Colonic mucosa (tissue), 4 donors: ENCODE measurements at regions not wholly inside any gene's neighbourhood (a gene's known extent, or its start where the extent isn't known, plus 50 kb on each side); places are given as distances from the start of the nearest gene placed in this dataset.
"Not testable (repeated sequence)": the region's sequence is repeated elsewhere in the genome, so short reads cannot be mapped to it uniquely, and the experiment has no call there.

ENCODE experiments used
- DNase-seq: peaks from one replicate; pipeline ENCODE4 v3.0.0-alpha.2; 2020
- H3K27ac ChIP-seq: fragments of 200-600 bp; one replicate; pipeline ENCODE4 v1.8.0; 2021
- H3K27me3 ChIP-seq: fragments of 200-600 bp; one replicate; pipeline ENCODE4 v1.8.0; 2021
- H3K36me3 ChIP-seq: fragments of 200-600 bp; one replicate; pipeline ENCODE4 v1.8.0; 2021
- H3K4me1 ChIP-seq: fragments of 200-600 bp; one replicate; pipeline ENCODE4 v1.8.0; 2021; ENCODE audit warnings: mild to moderate bottlenecking
- H3K4me3 ChIP-seq: fragments of 200-600 bp; one replicate; pipeline ENCODE4 v1.8.0; 2021
- H3K9ac ChIP-seq, 2 donors: one replicate each; pipeline ENCODE4 v1.7.0; 2013; ENCODE audit warnings: control low read depth in 2 of 2, low read depth in 2 of 2, low read length in 2 of 2
- H3K9me3 ChIP-seq: fragments of 200-600 bp; one replicate; pipeline ENCODE4 v1.8.0; 2021
- CTCF ChIP-seq: fragments of 200-600 bp; IDR thresholded peaks from one replicate; pipeline ENCODE4 v1.8.0; 2022; ENCODE audit warnings: antibody characterized with exemption, mild to moderate bottlenecking
- intact Hi-C: fragments of 100-400 bp; cut with DNase I; formaldehyde crosslinking; loops from one replicate; pipeline ENCODE4 v1.14.1; 2022
- donor health status: healthy.
- donor health status: DM: no; HTN: no; CAD: no.
- donor health status: DM: no; HTN: no; CAD: no.

GRCh38 chr14:34381304-34381703, 80.7 kb downstream of the SPTSSA start:
- H3K27me3 ChIP-seq, H3K4me1 ChIP-seq, DNase-seq, H3K36me3 ChIP-seq, H3K9ac ChIP-seq, H3K27ac ChIP-seq, H3K9me3 ChIP-seq, intact Hi-C loops, H3K4me3 ChIP-seq: not testable (repeated sequence)

GRCh38 chr14:34380471-34380845, 81.6 kb downstream of the SPTSSA start:
- intact Hi-C loops, result no loop called here
- TF ChIP-seq CTCF, result no peak
- H3K4me1 ChIP-seq, result no peaks in the 10 kb centered on the region
- no peak overlapping the region for H3K27ac ChIP-seq
- no peaks in the 10 kb centered on the region for H3K36me3 ChIP-seq
- H3K4me3 ChIP-seq, result no peak overlapping the region
- no peaks in the 10 kb centered on the region for H3K27me3 ChIP-seq
- no peaks in the 10 kb centered on the region for H3K9me3 ChIP-seq
- no peak for DNase-seq
- H3K9ac ChIP-seq, result no peak overlapping the region

GRCh38 chr14:34379816-34380470, 82.1 kb downstream of the SPTSSA start:
- H3K4me3 ChIP-seq, result no peak overlapping the region
- H3K9me3 ChIP-seq, result no peaks in the 10 kb centered on the region
- no peaks in the 10 kb centered on the region for H3K27me3 ChIP-seq
- no peaks in the 10 kb centered on the region for H3K36me3 ChIP-seq
- H3K27ac ChIP-seq, result no peak overlapping the region
- no peak overlapping the region for H3K9ac ChIP-seq
- TF ChIP-seq CTCF, result no peak
- no peaks in the 10 kb centered on the region for H3K4me1 ChIP-seq
- intact Hi-C loops, result loop anchor here (10.0 kb wide), 1 partner anchor 55 kb away; no protein-coding TSS in a partner anchor
- DNase-seq, result no peak

GRCh38 chr14:34376649-34377267, 85.3 kb downstream of the SPTSSA start:
- Histone ChIP-seq H3K4me3 (no peak overlapping the region), H3K9me3 (no peaks in the 10 kb centered on the region), H3K9ac (no peak overlapping the region), H3K4me1 (peaks cover 3% of the 10 kb centered on the region), H3K27ac (no peak overlapping the region), H3K27me3 (no peaks in the 10 kb centered on the region), H3K36me3 (no peaks in the 10 kb centered on the region)
- intact Hi-C loops, result loop anchor here (10.0 kb wide), 1 partner anchor 58 kb away; no protein-coding TSS in a partner anchor
- no peak for TF ChIP-seq CTCF
- no peak for DNase-seq

GRCh38 chr14:34374998-34375740, 86.9 kb downstream of the SPTSSA start:
- Histone ChIP-seq H3K36me3 (no peaks in the 10 kb centered on the region), H3K4me1 (peaks cover 3% of the 10 kb centered on the region), H3K4me3 (no peak overlapping the region), H3K9ac (no peak overlapping the region), H3K27me3 (no peaks in the 10 kb centered on the region), H3K9me3 (no peaks in the 10 kb centered on the region), H3K27ac (peak overlapping the region; percentile 57)
- TF ChIP-seq CTCF, result no peak
- intact Hi-C loops, result loop anchor here (10.0 kb wide), 1 partner anchor 60 kb away; no protein-coding TSS in a partner anchor
- DNase-seq, result no peak
